Right atrium auricular region (tissue), 2 donors: ENCODE measurements at regions not wholly inside any gene's neighbourhood (a gene's known extent, or its start where the extent isn't known, plus 50 kb on each side); places are given as distances from the start of the nearest gene placed in this dataset.

Experiments
- DNase-seq: peaks from one replicate; pipeline ENCODE4 v3.0.0-alpha.2; 2019; ENCODE audit warnings: low spot score
- H3K27ac ChIP-seq, 2 donors: fragments of 200-600 bp; sonication (generic); 1 replicate in 1 of 2; 2 replicates in 1 of 2; pipeline ENCODE4 v1.5.1; 2016 to 2019
- H3K27me3 ChIP-seq, 2 donors: fragments of 200-600 bp; sonication (generic); one replicate each; pipeline versions ENCODE4 v1.5.1 to v1.6.0; 2017 to 2019
- H3K36me3 ChIP-seq: fragments of 200-600 bp; sonication (generic); one replicate; pipeline ENCODE4 v1.5.1; 2016
- H3K4me1 ChIP-seq, 2 donors: fragments of 200-600 bp; sonication (generic); one replicate each; pipeline versions ENCODE4 v1.5.1 to v1.6.0; 2017 to 2019
- H3K4me3 ChIP-seq, 2 donors: fragments of 200-600 bp; sonication (generic); 1 replicate in 1 of 2; 2 replicates in 1 of 2; pipeline ENCODE4 v1.5.1; 2017 to 2019; ENCODE audit warnings: mild to moderate bottlenecking in 1 of 2, moderate library complexity in 1 of 2
- H3K9me3 ChIP-seq, 2 donors: fragments of 200-600 bp; sonication (generic); one replicate each; pipeline ENCODE4 v1.5.1; 2019
- TF ChIP-seq, protein P1 (sequence below), 2 donors: fragments of 200-600 bp; sonication (generic); IDR thresholded peaks; one replicate each; pipeline ENCODE4 v1.5.1; 2019; ENCODE audit warnings: antibody characterized with exemption in 2 of 2

DNA sequence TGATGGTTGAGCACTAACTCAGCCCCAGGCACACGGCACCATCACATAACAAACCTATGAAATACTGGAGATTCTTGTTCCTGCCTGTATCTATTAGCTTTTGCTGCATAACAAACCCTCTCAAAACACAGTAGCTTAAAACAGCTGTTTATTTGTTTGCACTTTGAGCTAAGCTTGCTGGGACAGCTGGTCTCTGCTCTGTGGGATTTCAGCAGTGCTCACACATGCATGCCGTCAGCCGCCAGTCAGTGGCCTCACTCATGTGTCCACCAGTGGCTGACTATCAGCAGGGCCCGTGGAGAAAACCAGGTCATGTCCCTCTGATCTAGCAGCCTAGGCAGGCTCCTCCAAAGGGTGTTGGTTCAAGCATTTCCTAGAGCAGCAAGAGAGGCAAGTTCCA lies 52.8 kb upstream of the RAB12 start:
- Histone ChIP-seq H3K27ac (no peak overlapping the region), H3K27me3 (no peaks in the 10 kb centered on the region), H3K4me1 (no peaks in the 10 kb centered on the region), H3K9me3 (no peaks in the 10 kb centered on the region), H3K4me3 (no peak overlapping the region), H3K36me3 (no peaks in the 10 kb centered on the region)
- DNase-seq = no peak
- TF ChIP-seq, protein P1, sequence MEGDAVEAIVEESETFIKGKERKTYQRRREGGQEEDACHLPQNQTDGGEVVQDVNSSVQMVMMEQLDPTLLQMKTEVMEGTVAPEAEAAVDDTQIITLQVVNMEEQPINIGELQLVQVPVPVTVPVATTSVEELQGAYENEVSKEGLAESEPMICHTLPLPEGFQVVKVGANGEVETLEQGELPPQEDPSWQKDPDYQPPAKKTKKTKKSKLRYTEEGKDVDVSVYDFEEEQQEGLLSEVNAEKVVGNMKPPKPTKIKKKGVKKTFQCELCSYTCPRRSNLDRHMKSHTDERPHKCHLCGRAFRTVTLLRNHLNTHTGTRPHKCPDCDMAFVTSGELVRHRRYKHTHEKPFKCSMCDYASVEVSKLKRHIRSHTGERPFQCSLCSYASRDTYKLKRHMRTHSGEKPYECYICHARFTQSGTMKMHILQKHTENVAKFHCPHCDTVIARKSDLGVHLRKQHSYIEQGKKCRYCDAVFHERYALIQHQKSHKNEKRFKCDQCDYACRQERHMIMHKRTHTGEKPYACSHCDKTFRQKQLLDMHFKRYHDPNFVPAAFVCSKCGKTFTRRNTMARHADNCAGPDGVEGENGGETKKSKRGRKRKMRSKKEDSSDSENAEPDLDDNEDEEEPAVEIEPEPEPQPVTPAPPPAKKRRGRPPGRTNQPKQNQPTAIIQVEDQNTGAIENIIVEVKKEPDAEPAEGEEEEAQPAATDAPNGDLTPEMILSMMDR (IDR thresholded peaks at IDR 0.05) = no peak
